ENCODE measurements at regions not wholly inside any gene's neighbourhood (a gene's known extent, or its start where the extent isn't known, plus 50 kb on each side); places are given as distances from the start of the nearest gene placed in this dataset.

GRCh38 chr2:196322973-196323810, 151.8 kb upstream of the STK17B start:
- TF ChIP-seq CTCF (IDR thresholded peaks at IDR 0.05) (no peak), EZH2 (IDR thresholded peaks at IDR 0.05; ENCODE audit: borderline replicate concordance, insufficient read depth, low read depth, low read length, poor library complexity, severe bottlenecking) (no peak)
